NCI-H1105 treated with DMSO at 0.1 percent for 48 hours (cell line): ENCODE measurements at regions not wholly inside any gene's neighbourhood (a gene's known extent, or its start where the extent isn't known, plus 50 kb on each side); places are given as distances from the start of the nearest gene placed in this dataset.
A peak's percentile ranks its signal among the peaks of the same experiment; 100 is the strongest.

Experiments used
- DNase-seq: peaks from one replicate; lab custom pipeline; 2025; lab: John Stamatoyannopoulos, UW

- DNase-seq: peak; percentile 13
Observed at GRCh38 chr5:4941957-4942830, 197.9 kb upstream of the ADAMTS16 start.

GRCh38 chr5:4942831-4943178 is 197.3 kb upstream of the ADAMTS16 start:
- DNase-seq: no peak

- no peak for DNase-seq
Observed at GRCh38 chr5:4945296-4945695, 194.8 kb upstream of the ADAMTS16 start.

GRCh38 chr5:4947106-4947505 is 193.0 kb upstream of the ADAMTS16 start:
- no peak for DNase-seq

- peak; percentile 27 for DNase-seq
Observed at GRCh38 chr5:4947893-4948536, 192.1 kb upstream of the ADAMTS16 start.

GRCh38 chr5:4949108-4949507 is 191.0 kb upstream of the ADAMTS16 start:
- no peak for DNase-seq

- DNase-seq: no peak
Observed at GRCh38 chr5:4953576-4953975, 186.6 kb upstream of the ADAMTS16 start.

- no peak for DNase-seq
Observed at GRCh38 chr5:4954048-4954447, 186.1 kb upstream of the ADAMTS16 start.

- DNase-seq: no peak
Observed at GRCh38 chr5:4963265-4963664, 176.9 kb upstream of the ADAMTS16 start.

- no peak for DNase-seq
Observed at GRCh38 chr5:4969351-4969750, 170.8 kb upstream of the ADAMTS16 start.

- no peak for DNase-seq
Observed at GRCh38 chr5:4970171-4970570, 170.0 kb upstream of the ADAMTS16 start.

- DNase-seq: no peak
Observed at GRCh38 chr5:4976902-4977301, 163.2 kb upstream of the ADAMTS16 start.

GRCh38 chr5:4977416-4978110 is 162.6 kb upstream of the ADAMTS16 start:
- no peak for DNase-seq

GRCh38 chr5:4980201-4980600 is 159.9 kb upstream of the ADAMTS16 start:
- DNase-seq: no peak

GRCh38 chr5:4981608-4982007 is 158.5 kb upstream of the ADAMTS16 start:
- no peak for DNase-seq

- DNase-seq: no peak
Observed at GRCh38 chr5:4983701-4984100, 156.4 kb upstream of the ADAMTS16 start.

GRCh38 chr5:4984461-4984860 is 155.7 kb upstream of the ADAMTS16 start:
- no peak for DNase-seq

GRCh38 chr5:4987431-4987830 is 152.7 kb upstream of the ADAMTS16 start:
- DNase-seq: no peak

GRCh38 chr5:4989118-4989517 is 151.0 kb upstream of the ADAMTS16 start:
- DNase-seq: no peak

- DNase-seq: no peak
Observed at GRCh38 chr5:4990017-4990416, 150.1 kb upstream of the ADAMTS16 start.

- DNase-seq: no peak
Observed at GRCh38 chr5:4990462-4990861, 149.7 kb upstream of the ADAMTS16 start.

- DNase-seq: no peak
Observed at GRCh38 chr5:4991925-4992324, 148.2 kb upstream of the ADAMTS16 start.

GRCh38 chr5:4995014-4995413 is 145.1 kb upstream of the ADAMTS16 start:
- no peak for DNase-seq
